ENCODE measurements at regions not wholly inside any gene's neighbourhood (a gene's known extent, or its start where the extent isn't known, plus 50 kb on each side); places are given as distances from the start of the nearest gene placed in this dataset.

DNA sequence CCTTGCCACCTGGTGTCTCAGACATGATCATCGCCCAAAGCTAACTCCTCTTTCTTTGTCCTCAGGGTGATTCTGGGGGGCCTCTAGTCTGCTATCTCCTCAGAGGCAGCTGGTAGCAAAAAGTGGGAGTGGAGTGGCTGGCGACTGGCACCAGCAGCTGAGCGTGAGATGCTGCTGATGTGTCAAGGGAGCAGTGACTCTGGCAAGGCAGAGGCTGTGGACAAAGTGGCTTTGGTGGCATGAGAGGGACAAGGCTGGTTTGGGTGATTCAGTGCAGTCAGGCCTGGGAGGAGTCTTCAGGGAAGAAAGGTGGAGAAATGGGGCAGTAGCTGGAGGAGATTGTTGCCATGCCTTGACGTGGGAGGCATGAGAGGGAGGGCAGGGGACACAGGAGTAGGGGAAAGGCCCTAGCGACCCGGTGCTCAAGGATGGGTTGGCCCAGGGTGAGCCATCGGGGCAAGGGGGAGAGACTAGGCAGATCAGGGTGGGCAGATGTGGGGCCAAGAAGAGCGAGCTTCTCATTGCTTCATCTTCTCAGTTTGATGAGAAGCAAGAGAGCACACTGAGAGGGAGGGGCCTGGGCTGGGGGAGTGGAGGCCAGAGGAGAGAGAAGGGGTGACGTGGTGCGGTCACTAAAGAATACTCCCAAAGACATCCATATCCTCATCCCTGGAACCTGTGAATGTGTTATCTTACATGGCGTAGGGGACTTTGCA, 64.2 kb upstream of the SPTLC1 start:
- no peak for TF ChIP-seq CTCF (IDR thresholded peaks at IDR 0.05)
- CTCF ChIA-PET, result no interaction called here
- BruUV-seq (replicated peaks), result no TSS peak

DNA sequence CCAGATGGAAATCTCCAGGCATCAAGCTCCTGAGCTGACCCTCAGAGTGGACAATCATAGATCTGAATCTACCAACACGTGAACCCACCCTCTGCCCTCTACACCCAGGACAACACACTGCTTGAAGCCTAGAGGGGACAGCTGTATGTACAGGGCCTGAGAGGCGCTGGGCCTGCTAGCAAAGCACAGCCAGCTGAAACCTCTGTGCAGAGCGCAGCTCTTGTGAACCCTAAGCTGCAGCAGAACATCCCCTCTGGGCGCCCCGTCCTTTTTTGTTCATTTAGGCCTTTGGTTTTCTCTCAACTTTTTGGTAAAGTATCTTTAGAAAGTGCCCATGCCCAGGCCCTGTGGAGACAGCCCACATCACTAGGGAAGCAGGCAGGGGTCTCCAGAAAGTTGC, 62.4 kb upstream of the SPTLC1 start:
- intact Hi-C loops (cut with micrococcal nuclease; ENCODE audit: unreplicated experiment), result no loop called here
- ChIA-PET CTCF (no interaction called here), POLR2A (no interaction called here)
- no TSS peak for BruUV-seq (replicated peaks)
- no peak for DNase-seq (ENCODE audit: low read depth, low spot score)
- Histone ChIP-seq H3K27ac (ENCODE audit: low read length) (no peak overlapping the region), H3K4me3 (ENCODE audit: low read depth in 2 of 2, low read length in 2 of 2) (no peak overlapping the region), H3K4me1 (ENCODE audit: control insufficient read depth, insufficient read depth, low read length) (no peaks in the 10 kb centered on the region), H3K9me3 (ENCODE audit: control insufficient read depth, insufficient read depth, low read depth, low read length) (no peaks in the 10 kb centered on the region), H3K36me3 (ENCODE audit: control insufficient read depth, insufficient read depth, low read length) (no peaks in the 10 kb centered on the region), H3K27me3 (ENCODE audit: control insufficient read depth, insufficient read depth, low read length) (no peaks in the 10 kb centered on the region)
- TF ChIP-seq CTCF (IDR thresholded peaks at IDR 0.05) (no peak), POLR2AphosphoS5 (IDR thresholded peaks at IDR 0.05; ENCODE audit: low read depth, low read length) (no peak), SIN3A (IDR thresholded peaks at IDR 0.05; ENCODE audit: borderline replicate concordance, insufficient read depth, low read depth, low read length) (no peak), TCF7L2 (IDR thresholded peaks at IDR 0.05; ENCODE audit: low read depth, low read length) (no peak), REST (IDR thresholded peaks at IDR 0.05; ENCODE audit: insufficient read depth in 1 of 2, low read depth in 2 of 2, low read length in 1 of 2) (no peak)
- no peak for ATAC-seq
- in situ Hi-C loops (cut with HindIII; ENCODE audit: low pct_unique_long_range_greater_than_20kb, low sequenced_read_pairs), result no loop called here

More for the DNA sequence above, 64.2 kb upstream of the SPTLC1 start:
- no peaks in the 10 kb centered on the region for H3K9me3 ChIP-seq (ENCODE audit: control insufficient read depth, insufficient read depth, low read depth, low read length)
- H3K4me3 ChIP-seq (ENCODE audit: low read depth in 2 of 2, low read length in 2 of 2), result no peak overlapping the region
- no peak for DNase-seq (ENCODE audit: low read depth, low spot score)
- H3K27me3 ChIP-seq (ENCODE audit: control insufficient read depth, insufficient read depth, low read length), result no peaks in the 10 kb centered on the region
- intact Hi-C loops (cut with micrococcal nuclease; ENCODE audit: unreplicated experiment) (no loop called here), in situ Hi-C loops (cut with HindIII; ENCODE audit: low pct_unique_long_range_greater_than_20kb, low sequenced_read_pairs) (no loop called here)
- H3K27ac ChIP-seq (ENCODE audit: low read length), result no peak overlapping the region
- no peaks in the 10 kb centered on the region for H3K36me3 ChIP-seq (ENCODE audit: control insufficient read depth, insufficient read depth, low read length)
- no peaks in the 10 kb centered on the region for H3K4me1 ChIP-seq (ENCODE audit: control insufficient read depth, insufficient read depth, low read length)
- POLR2A ChIA-PET, result no interaction called here
- no peak for ATAC-seq
